ENCODE measurements at regions not wholly inside any gene's neighbourhood (a gene's known extent, or its start where the extent isn't known, plus 50 kb on each side); places are given as distances from the start of the nearest gene placed in this dataset.

DNA sequence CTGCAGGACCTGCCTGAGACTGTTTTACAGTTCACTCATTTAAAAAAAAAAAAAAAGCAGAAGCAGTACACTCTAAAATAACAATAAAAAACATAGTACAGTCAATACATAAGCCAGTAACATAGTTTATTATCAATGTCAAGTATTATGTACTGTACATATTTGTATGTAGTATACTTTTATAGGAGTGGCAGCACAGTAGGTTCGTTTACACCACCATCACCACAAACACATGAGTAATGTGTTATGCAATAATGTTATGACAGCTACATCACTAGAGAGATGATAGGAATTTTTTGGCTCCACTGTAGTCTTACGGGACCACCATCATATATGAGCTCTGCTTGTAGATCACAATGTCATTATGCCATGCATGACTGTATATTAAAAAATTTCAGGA lies 462.8 kb downstream of the ISL1 start:
- no peak for TF ChIP-seq POLR2A (IDR thresholded peaks at IDR 0.05)
- TF ChIP-seq, protein P1, sequence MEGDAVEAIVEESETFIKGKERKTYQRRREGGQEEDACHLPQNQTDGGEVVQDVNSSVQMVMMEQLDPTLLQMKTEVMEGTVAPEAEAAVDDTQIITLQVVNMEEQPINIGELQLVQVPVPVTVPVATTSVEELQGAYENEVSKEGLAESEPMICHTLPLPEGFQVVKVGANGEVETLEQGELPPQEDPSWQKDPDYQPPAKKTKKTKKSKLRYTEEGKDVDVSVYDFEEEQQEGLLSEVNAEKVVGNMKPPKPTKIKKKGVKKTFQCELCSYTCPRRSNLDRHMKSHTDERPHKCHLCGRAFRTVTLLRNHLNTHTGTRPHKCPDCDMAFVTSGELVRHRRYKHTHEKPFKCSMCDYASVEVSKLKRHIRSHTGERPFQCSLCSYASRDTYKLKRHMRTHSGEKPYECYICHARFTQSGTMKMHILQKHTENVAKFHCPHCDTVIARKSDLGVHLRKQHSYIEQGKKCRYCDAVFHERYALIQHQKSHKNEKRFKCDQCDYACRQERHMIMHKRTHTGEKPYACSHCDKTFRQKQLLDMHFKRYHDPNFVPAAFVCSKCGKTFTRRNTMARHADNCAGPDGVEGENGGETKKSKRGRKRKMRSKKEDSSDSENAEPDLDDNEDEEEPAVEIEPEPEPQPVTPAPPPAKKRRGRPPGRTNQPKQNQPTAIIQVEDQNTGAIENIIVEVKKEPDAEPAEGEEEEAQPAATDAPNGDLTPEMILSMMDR (IDR thresholded peaks at IDR 0.05 in 8 of 11, conservative IDR thresholded peaks at IDR 0.05 in 3 of 11) = no peak
